Psoas muscle (tissue), 7 donors: ENCODE measurements at regions not wholly inside any gene's neighbourhood (a gene's known extent, or its start where the extent isn't known, plus 50 kb on each side); places are given as distances from the start of the nearest gene placed in this dataset.
"Not testable (repeated sequence)": the region's sequence is repeated elsewhere in the genome, so short reads cannot be mapped to it uniquely, and the experiment has no call there.

Experiments used
- ATAC-seq, 4 donors: fragments of 200-7000 bp; cut with Tn5 transposase; one replicate each; pipeline ENCODE4 v1.9.1; 2020; ENCODE audit warnings: moderate library complexity in 3 of 4, mild to moderate bottlenecking in 2 of 4
- DNase-seq, 2 donors: peaks; one replicate each; pipeline ENCODE4 v3.0.0-alpha.2; 2020
- H3K27ac ChIP-seq: fragments of 200-600 bp; one replicate; pipeline ENCODE4 v1.8.0; 2022
- H3K27me3 ChIP-seq, 3 donors: fragments of 200-600 bp in 1 of 3; one replicate each; pipeline versions ENCODE4 v1.6.1 to v1.8.0; 2013 to 2022; ENCODE audit warnings: low read length in 2 of 3, mild to moderate bottlenecking in 2 of 3, moderate library complexity in 1 of 3; ENCODE audit not compliant: insufficient read depth in 3 of 3
- H3K36me3 ChIP-seq, 2 donors: fragments of 200-600 bp in 1 of 2; one replicate each; pipeline versions ENCODE4 v1.6.1 to v1.8.0; 2013 to 2022; ENCODE audit warnings: low read depth in 1 of 2, mild to moderate bottlenecking in 1 of 2, moderate library complexity in 1 of 2; ENCODE audit not compliant: insufficient read depth in 1 of 2
- H3K4me1 ChIP-seq: fragments of 200-600 bp; one replicate; pipeline ENCODE4 v1.8.0; 2022
- H3K4me3 ChIP-seq: fragments of 200-600 bp; one replicate; pipeline ENCODE4 v1.8.0; 2022; ENCODE audit warnings: mild to moderate bottlenecking
- H3K9me3 ChIP-seq: fragments of 200-600 bp; one replicate; pipeline ENCODE4 v1.8.0; 2022
- WGBS, 3 donors: extraction: QIAGEN DNeasy Blood & Tissue Kit; methylation state at CpG; one replicate each; pipeline versions ENCODE4 v1.1.6 to v1.1.7; 2013; 5-methylcytosine and 5-hydroxymethylcytosine counted together
- intact Hi-C, 2 donors: fragments of 100-400 bp; cut with DNase I; formaldehyde crosslinking; loops; one replicate each; pipeline versions ENCODE4 v1.11.0 to v1.14.2; 2022
- TF ChIP-seq, protein P1 (sequence below): fragments of 200-600 bp; IDR thresholded peaks from one replicate; pipeline ENCODE4 v1.8.0; 2022; ENCODE audit warnings: antibody characterized with exemption
- donor health status: healthy with polysubstance abuse.
- donor health status: DM: no; HTN: no; CAD: no; lungs with moderate emphysema.
- donor health status: Bipolar disorder and iron deficiency.
- donor health status: healthy.
- donor health status: DM: yes; HTN: yes; CAD: no.
- donor health status: DM: no; HTN: no; CAD: no.
- donor health status: DM: yes; HTN: yes; CAD: no.

DNA sequence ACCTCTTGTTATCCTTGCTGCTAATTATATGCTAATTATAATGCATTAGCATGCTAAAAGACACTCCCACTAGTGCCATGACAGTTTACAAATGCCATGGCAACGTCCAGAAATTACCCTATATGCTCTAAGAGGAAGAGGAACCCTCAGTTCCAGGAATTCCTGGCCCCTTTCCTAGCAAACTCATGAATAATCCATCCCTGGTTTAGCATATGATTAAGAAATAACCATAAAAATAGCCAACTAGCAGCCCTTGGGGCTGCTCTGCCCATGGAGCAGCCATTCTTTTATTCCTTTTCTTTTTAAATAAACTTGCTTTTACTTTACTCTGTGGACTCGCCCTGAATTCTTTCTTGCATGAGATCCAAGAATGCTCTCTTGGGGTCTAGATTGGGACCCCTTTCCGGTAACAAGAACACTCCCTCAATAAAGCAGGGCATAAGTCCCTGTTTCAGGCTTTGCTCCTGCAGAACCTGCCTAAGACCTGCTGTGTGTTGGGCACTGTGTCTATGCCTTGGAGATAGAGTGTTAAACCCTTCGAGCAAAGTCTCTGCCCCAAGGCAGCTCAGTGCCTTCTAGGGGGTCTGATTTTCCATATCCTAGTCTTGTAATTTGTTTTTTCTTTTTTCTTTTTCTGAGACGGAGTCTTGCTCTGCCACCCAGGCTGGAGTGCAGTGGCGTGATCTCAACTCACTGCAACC, 345.0 kb downstream of the NPIPA7 start:
- H3K4me3 ChIP-seq, DNase-seq, H3K27ac ChIP-seq, H3K36me3 ChIP-seq, intact Hi-C loops, H3K9me3 ChIP-seq, H3K4me1 ChIP-seq, H3K27me3 ChIP-seq, ATAC-seq: not testable (repeated sequence)
- WGBS, 3 donors: no CpG with 5 or more reads among the region's 6 CpGs

DNA sequence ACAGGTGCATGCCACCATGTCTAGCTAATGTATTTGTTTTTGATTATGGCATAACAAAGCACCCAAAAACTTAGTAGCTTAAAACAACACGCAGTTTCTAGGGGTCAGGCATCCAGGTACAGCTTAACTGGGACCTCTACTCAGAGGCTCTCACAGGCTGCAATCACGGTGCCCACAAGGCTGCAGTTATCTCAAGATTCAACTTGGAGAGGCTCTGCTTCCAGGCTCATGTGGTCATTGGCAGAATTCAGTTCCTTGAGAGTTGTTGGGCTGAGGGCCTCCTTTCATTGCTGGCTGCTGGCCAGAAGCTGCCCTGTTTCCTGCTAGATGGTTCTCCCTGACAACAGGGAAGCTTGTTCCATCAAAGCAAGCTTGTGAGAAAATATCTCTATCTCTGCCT, 348.1 kb downstream of the NPIPA7 start:
- ATAC-seq, H3K36me3 ChIP-seq, intact Hi-C loops, DNase-seq, H3K27me3 ChIP-seq, H3K4me3 ChIP-seq, H3K4me1 ChIP-seq, H3K9me3 ChIP-seq, H3K27ac ChIP-seq: not testable (repeated sequence)
- WGBS, 3 donors: no CpG with 5 or more reads among the region's 2 CpGs

DNA sequence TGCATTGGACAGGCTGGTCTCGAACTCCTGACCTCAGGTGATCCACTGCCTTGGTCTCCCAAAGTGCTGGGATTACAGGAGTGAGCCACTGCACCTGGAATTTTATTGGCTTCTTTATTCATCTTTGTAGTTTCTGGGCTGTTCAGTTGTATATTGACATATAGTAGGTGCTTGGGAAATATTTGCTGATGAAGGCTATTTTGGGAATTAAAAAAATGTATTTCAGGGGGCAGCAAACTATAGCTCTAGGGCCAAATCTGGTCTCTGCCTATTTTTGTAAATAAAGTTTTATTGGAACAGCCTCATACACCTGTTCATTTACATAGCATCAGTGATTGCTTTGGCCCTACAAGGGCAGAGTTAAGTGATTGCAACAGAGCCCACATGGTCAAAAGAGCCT, 363.6 kb downstream of the NPIPA7 start:
- H3K27ac ChIP-seq, DNase-seq, H3K4me1 ChIP-seq, ATAC-seq, H3K9me3 ChIP-seq, H3K27me3 ChIP-seq, H3K36me3 ChIP-seq, intact Hi-C loops, H3K4me3 ChIP-seq: not testable (repeated sequence)
- 83% methylated on average over 1 of the region's 1 CpG; no CpG with 5 or more reads in 2 of the 3 donors for WGBS, 3 donors

DNA sequence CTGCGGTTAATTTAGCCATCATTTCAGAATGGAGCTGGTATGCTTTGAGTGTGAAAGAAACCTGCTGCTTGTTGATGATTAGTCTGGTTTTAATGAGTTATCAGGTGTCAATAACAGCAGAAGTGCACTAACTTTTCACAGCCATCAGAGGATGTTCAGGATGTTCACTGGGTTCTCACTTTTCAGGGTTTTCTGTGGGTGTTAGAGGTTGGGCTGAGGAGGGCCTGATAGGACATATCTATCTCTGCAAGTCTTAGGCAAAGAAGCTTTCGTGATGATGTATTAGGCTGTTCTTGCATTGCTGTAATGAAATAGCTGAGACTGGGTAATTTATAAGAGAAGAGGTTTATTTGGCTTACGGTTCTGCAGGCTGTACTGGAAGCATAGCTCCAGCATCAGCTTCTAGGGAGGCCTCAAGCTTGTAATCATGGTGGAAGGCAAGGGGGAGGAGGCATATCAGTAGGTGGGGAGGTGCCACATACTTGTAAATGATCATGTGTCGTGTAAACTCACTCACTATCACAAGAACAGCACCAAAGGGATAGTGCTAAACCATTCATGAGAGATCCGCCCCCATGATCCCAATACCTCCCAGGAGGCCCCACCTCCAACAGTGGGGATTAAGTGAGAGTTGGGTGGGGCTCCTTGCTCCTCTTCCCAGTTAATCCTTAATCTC, 376.2 kb downstream of the NPIPA7 start:
- H3K9me3 ChIP-seq, H3K36me3 ChIP-seq, DNase-seq, ATAC-seq, H3K27me3 ChIP-seq, intact Hi-C loops, H3K4me1 ChIP-seq, H3K27ac ChIP-seq, H3K4me3 ChIP-seq: not testable (repeated sequence)
- 79 to 90% (median 88%) methylated on average over 1 to 2 of the region's 5 CpGs for WGBS, 3 donors

DNA sequence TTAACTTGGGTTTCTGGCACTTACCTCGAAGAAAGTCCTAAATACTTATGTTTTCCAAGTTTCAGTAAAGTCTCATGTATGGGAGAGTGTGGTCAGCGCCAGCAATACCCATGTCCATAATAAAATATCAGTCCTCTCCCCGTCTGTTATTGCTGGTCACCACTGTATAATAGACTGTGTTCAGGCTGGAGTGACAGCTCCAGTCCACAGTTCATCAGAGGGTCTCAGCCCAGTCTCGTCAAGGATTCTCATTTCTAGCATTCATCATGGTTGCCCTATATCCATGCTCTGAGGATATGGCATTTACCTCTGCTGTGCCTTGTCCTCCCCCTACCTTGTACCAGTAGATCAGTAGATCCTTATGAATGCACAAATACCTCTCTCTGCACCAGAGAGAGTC, 384.5 kb downstream of the NPIPA7 start:
- TF ChIP-seq, protein P1, sequence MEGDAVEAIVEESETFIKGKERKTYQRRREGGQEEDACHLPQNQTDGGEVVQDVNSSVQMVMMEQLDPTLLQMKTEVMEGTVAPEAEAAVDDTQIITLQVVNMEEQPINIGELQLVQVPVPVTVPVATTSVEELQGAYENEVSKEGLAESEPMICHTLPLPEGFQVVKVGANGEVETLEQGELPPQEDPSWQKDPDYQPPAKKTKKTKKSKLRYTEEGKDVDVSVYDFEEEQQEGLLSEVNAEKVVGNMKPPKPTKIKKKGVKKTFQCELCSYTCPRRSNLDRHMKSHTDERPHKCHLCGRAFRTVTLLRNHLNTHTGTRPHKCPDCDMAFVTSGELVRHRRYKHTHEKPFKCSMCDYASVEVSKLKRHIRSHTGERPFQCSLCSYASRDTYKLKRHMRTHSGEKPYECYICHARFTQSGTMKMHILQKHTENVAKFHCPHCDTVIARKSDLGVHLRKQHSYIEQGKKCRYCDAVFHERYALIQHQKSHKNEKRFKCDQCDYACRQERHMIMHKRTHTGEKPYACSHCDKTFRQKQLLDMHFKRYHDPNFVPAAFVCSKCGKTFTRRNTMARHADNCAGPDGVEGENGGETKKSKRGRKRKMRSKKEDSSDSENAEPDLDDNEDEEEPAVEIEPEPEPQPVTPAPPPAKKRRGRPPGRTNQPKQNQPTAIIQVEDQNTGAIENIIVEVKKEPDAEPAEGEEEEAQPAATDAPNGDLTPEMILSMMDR: no peak
- 78 to 86% (median 83%) methylated on average over 4 of the region's 4 CpGs for WGBS, 3 donors
- DNase-seq: no peak
- H3K27me3 ChIP-seq: no peaks in the 10 kb centered on the region
- no peak overlapping the region for H3K27ac ChIP-seq
- intact Hi-C loops: no loop called here
- no peaks in the 10 kb centered on the region for H3K4me1 ChIP-seq
- no peak for ATAC-seq
- H3K9me3 ChIP-seq: no peaks in the 10 kb centered on the region
- no peaks in the 10 kb centered on the region for H3K36me3 ChIP-seq
- no peak overlapping the region for H3K4me3 ChIP-seq

DNA sequence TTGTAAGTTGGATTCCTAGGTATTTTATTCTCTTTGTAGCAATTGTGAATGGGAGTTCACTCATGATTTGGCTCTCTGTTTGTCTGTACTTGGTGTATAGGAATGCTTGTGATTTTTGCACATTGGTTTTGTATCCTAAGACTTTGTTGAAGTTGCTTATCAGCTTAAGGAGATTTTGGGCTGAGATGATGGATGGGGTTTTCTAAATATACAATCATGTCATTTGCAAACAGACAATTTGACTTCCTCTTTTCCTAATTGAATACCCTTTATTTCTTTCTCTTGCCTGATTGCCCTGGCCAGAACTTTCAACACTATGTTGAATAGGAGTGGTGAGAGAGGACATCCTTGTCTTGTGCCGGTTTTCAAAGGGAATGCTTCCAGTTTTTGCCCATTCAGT, 391.8 kb downstream of the NPIPA7 start:
- H3K4me3 ChIP-seq, H3K27ac ChIP-seq, intact Hi-C loops, ATAC-seq, DNase-seq, H3K36me3 ChIP-seq, H3K4me1 ChIP-seq, H3K27me3 ChIP-seq, H3K9me3 ChIP-seq: not testable (repeated sequence)
- WGBS, 3 donors: 69 to 89% (median 77%) methylated on average over 1 of the region's 1 CpG

DNA sequence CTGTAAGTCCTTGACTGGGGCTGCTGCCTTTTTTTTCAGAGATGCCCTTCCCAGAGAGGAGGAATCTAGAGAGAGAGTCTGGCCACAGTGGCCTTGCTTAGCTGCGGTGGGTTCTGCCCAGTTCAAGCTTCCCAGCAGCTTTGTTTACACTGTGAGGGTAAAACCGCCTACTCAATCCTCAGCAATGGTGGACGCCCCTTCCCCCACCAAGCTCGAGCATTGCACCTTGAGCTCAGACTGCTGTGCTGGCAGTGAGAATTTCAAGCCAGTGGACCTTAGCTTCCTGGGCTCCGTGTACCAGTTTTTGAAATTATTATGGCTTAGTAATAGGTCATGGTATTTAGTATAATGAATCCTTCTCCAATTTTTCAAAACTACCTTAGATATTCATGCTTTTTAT, 395.4 kb downstream of the NPIPA7 start:
- TF ChIP-seq, protein P1: no peak
- Histone ChIP-seq H3K4me1 (no peaks in the 10 kb centered on the region), H3K4me3 (no peak overlapping the region), H3K9me3 (no peaks in the 10 kb centered on the region), H3K27ac (no peak overlapping the region), H3K36me3 (no peaks in the 10 kb centered on the region), H3K27me3 (peaks cover 0 to 2% (median 0%) of the 10 kb centered on the region in 3 donors)
- 42 to 48% (median 46%) methylated on average over 5 of the region's 5 CpGs for WGBS, 3 donors
- intact Hi-C loops: no loop called here
- ATAC-seq (no peak), DNase-seq (no peak)
